Glomerular endothelial cell (primary cell): ENCODE measurements at regions not wholly inside any gene's neighbourhood (a gene's known extent, or its start where the extent isn't known, plus 50 kb on each side); places are given as distances from the start of the nearest gene placed in this dataset.

Experiments used
- DNase-seq: peaks from one replicate; pipeline ENCODE4 v3.0.0-alpha.2; 2011; ENCODE audit warnings: low read depth, low spot score; ENCODE audit errors: extremely low read depth

DNA sequence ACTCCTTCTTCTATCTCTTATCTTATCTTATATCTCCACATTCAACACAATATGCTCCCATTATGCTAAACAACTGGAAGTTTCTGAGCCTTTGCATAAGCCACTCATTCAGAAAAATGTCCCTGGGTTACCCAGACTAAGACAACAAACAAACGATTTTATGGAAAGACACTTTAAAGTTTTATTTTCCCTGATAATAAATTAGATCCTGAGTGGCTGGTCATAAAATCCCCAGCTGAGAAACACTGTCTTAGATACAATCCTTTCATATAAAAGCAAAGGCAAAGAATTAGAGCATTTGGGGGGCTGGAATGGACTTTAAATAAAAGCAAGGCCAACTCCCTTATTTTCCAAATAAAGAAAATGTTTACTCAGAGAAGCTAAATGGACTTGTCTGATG is 322.3 kb downstream of the GBE1 start:
- DNase-seq, result no peak

DNA sequence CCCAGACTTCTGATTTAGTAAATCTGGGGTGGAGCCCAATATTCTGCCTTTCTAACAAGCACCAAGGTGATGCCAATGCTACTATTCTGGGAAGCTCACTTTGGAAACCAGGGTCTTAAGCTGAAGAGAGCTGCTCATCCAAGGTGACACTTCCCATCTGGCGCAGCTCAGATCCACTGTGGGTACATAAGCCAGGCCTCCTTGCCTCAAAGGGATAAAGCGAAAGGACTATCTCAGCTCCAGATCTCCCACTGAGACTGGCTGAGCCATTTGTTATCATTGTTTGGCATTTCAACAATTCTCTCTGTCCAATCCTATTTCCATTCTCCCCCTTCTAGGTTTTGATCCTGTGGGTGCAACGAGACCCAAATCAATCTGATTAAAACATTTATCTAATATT is 323.8 kb downstream of the GBE1 start:
- DNase-seq, result no peak

- DNase-seq, result no peak
Measured at GRCh38 chr3:81436182-81436581, 325.3 kb downstream of the GBE1 start.

GRCh38 chr3:81435050-81435449 is 326.4 kb downstream of the GBE1 start:
- DNase-seq, result no peak

- DNase-seq, result no peak
Measured at GRCh38 chr3:81434161-81434560, 327.3 kb downstream of the GBE1 start.

GRCh38 chr3:81433675-81434074 is 327.8 kb downstream of the GBE1 start:
- DNase-seq, result no peak

DNA sequence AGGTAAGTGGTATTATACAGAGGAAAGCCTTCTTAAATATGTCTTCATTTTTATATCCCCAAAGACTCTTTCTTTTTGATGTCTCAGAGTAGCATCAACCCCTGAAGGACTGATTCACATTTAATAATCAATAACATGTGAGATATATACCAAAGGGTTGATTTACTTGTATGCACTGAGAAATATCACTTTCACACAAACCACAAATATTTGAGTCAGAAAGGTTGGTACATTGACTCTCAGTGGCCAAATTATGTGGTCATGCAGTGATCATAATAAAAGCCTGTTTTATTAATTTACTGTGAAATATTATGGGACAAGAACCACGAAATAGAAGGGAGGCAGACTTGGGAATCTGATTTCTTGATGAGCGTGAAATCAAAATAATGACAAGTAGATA is 329.0 kb downstream of the GBE1 start:
- DNase-seq, result no peak

- no peak for DNase-seq
Measured at GRCh38 chr3:81426826-81427577, 334.4 kb downstream of the GBE1 start.

- peak; percentile 72 for DNase-seq
Measured at GRCh38 chr3:81425198-81425868, 336.1 kb downstream of the GBE1 start.

GRCh38 chr3:81419228-81419627 is 342.2 kb downstream of the GBE1 start:
- DNase-seq, result no peak

DNA sequence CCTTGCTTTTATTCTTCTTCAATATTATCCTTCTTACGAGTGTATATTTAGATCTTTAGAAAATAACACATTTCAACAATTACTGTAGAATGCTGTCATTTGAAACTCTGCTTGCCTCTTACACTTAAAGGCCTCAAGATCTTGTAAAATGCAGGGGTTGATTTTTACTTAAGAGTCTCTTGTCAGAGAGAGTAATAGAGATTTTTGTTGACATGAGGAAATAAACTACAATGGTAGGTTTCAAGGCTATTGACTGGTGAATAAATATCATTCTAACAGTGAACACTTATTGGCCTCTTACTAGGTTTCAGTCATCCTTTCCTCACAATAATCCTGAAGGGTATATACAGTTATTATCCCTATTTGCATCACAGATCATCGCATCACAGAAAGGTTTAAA is 344.6 kb downstream of the GBE1 start:
- no peak for DNase-seq

DNA sequence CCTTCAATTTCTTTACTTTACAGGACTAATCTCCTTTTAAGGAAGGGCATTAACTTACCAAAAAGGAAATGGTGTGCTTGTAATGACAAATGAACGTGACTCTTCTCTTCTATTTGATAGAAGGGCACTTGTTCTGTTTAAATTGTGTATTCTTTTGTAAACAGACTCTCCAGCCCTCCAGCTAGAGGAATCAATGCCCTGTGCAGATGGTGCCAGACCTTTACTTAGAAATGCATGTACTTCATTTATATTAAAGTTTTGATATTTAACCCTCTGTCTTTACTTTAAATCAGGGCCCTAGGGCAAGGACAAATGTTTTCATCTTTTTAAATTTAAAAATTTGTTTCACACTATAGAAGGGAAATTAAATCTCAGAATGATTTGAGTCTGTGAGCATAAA is 355.1 kb downstream of the GBE1 start:
- DNase-seq, result no peak

DNA sequence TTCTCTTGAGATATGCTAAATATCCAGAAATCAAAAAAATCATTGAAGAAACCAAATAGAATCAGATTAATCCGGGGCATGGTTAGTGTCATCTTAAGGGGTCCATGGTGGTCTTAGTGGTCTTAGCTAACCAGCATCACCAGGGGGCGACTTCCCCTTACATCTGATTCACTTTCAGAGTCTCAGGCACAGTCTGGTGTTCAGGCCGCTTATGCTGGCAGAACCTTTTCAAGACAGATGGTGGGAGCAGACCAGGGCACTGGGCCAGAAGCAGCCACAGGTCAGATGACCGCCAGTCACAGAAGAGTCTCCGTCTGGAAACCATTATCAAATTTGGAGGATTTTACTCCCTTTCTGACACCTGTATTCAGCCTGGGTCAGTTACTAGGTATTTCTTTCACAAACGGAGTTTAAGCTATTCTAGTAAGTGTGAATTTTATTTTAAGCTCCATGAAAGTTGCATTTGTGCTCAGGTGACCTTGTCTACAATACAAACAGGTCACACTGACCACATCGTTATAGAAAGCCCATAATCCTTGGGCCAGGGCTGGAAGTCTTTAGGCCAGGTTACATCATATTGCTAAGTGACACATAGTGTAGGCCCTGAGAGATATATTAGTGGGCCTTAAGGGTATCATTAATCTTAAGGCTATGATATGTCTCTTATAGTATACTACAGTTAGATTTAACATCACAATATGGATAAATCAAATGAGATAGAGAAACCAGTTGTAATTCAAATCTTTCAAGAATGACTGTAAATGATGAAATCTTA is 365.5 kb downstream of the GBE1 start:
- no peak for DNase-seq

GRCh38 chr3:81394651-81395524 is 366.6 kb downstream of the GBE1 start:
- no peak for DNase-seq

DNA sequence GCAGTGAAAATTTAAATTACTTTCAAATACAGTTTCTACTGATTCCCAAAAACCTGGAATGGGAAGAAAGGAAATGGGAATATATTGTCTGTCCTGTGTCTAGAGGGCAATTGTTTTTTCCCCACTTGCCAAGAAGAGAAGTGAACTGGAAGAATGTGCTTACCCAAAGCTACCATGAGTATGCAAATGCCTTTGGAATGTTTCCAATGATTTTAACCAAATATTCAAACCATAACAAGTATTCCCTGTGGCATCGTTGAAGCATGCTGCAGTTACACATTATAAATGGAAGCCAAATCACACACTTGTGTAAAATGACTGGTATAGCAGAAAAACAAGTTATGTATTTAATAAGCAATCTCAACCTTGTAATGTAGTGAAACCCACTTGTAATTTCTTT is 368.2 kb downstream of the GBE1 start:
- no peak for DNase-seq

DNA sequence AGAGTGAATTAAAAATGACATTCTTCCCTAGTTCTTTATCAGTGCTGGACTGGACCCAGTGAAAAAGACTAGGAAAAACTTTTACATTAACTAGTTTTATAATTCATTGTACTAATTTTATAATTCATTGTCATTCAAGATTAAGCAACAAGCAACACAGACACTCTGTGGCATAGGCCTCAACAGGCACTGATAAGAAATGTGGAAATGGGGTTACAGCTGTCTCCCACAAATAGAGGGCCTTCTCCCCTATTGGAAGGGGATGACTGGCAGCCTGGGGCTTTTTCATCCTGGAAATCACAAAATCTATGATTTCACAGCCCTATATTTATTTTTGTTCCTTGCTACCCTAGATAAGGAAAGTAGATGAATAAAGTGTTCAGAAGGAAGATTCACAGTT is 370.6 kb downstream of the GBE1 start:
- DNase-seq, result no peak

DNA sequence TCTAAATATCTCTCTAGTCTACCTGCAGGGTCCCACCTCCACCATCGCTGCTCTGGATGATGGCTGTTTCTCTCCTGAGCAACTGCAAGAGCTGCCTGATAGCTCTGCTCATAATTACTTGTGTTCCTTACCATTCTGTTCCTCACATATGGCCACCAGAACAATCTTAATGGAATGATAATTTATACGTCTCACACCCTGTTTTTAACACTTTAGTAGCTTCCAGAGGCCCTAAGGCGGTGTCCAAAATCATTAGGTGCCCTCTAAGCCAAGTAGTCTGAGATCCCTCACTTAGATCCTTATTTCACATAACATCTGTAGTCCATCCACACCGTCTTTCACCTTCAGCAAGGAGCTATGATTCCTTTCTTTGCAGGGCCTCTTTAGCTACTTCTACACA is 373.3 kb downstream of the GBE1 start:
- DNase-seq, result no peak

DNA sequence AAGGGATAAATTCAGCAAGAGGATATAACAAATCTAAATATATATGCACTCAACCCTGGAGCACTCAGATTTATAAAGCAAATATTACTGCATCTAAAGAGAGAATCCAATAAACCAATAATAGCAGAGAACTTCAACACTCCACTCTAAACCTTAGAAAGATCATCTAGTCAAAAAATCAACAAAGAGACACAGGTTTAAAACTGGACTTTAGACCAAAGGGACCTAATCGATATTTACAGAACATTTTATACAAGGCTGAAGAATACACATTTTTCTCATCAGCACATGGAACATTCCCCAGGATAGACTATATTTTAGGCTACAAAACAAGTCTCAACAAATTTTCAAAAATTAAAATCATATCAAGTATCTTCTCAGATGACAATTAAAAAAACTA is 379.0 kb downstream of the GBE1 start:
- no peak for DNase-seq

- DNase-seq, result no peak
Measured at GRCh38 chr3:81380234-81380633, 381.2 kb downstream of the GBE1 start.

DNA sequence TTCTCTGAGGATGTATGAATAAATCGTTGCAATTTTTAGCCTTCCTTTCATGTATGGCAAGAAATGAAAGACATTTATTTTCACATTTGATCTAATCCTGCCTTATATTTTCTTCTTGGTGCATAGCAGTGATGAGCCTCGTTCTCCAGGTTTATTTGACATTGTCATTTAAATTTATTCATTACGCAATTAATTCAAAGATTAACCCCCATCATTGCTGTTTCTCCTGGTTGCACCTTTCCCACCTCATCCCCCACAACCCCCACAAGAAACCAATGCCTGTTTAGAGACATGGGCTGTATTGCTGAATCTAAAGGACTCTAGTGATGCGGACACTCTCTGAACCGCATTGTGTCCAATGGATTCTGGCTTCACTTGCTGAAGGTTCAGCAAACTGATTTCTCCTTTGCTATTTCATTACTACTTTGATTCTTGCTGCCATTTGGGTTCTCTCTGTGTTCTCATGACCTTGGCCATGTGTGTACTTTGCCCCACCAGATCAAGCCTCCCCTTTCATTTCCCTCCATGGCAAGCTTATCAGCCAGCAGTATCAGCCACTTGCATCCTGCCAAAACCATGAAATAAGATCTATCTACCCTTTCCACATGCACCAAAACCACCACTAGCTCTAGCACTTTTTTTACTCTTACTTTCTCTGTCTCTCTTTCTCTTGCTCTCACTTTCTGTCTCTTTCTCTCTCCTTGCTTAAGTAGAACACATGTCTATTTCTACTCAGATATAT is 382.7 kb downstream of the GBE1 start:
- no peak for DNase-seq
